ENCODE measurements at regions not wholly inside any gene's neighbourhood (a gene's known extent, or its start where the extent isn't known, plus 50 kb on each side); places are given as distances from the start of the nearest gene placed in this dataset.

DNA sequence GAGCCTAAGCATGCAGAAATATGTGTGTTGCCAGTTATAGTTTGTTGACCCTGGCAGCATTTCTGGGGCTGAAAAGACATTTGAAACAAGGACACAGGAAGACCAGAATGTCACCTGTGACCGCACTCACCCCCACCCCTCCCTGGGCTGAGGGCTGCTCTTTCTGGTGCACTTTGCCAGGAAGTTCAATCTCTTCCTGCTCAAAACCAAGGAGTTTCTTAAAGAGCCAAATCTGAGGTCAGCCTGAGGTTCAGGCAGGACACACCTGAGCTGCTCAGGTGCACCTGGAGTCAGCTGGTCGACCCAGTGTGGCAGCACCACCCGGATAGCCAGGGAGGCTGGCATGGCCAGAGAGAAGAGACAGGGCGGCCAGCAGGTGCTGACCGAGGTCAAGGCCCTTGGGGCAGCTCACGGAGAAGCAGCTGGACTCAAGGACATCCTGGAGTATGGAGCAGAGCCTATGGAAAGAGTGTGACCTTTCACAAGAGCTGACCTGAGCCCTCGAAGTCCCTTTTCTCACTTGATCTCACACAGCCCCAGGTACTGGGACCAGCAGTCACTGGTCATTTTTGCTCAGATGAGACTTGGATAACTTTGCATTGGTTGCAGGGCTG, 376.9 kb upstream of the IRX4 start:
- H3K79me2 ChIP-seq (ENCODE audit: insufficient read depth, low read length), result no peaks in the 10 kb centered on the region
- H3F3A ChIP-seq (ENCODE audit: insufficient read depth), result no peaks in the 10 kb centered on the region
- no peak overlapping the region for H2AFZ ChIP-seq (ENCODE audit: low read depth, low read length, severe bottlenecking)
- H3K27me3 ChIP-seq (ENCODE audit: low read length), result no peaks in the 10 kb centered on the region
- no peaks in the 10 kb centered on the region for H3K9me3 ChIP-seq (ENCODE audit: insufficient read depth, low read length)
- no peaks in the 10 kb centered on the region for H3K9me2 ChIP-seq (replicated peaks; ENCODE audit: insufficient read depth, low read length)
- H3K4me2 ChIP-seq (ENCODE audit: low read depth, low read length, poor library complexity, severe bottlenecking), result no peak overlapping the region
- H3K36me3 ChIP-seq (ENCODE audit: low read length), result no peaks in the 10 kb centered on the region
- TF ChIP-seq, protein P1, sequence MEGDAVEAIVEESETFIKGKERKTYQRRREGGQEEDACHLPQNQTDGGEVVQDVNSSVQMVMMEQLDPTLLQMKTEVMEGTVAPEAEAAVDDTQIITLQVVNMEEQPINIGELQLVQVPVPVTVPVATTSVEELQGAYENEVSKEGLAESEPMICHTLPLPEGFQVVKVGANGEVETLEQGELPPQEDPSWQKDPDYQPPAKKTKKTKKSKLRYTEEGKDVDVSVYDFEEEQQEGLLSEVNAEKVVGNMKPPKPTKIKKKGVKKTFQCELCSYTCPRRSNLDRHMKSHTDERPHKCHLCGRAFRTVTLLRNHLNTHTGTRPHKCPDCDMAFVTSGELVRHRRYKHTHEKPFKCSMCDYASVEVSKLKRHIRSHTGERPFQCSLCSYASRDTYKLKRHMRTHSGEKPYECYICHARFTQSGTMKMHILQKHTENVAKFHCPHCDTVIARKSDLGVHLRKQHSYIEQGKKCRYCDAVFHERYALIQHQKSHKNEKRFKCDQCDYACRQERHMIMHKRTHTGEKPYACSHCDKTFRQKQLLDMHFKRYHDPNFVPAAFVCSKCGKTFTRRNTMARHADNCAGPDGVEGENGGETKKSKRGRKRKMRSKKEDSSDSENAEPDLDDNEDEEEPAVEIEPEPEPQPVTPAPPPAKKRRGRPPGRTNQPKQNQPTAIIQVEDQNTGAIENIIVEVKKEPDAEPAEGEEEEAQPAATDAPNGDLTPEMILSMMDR (IDR thresholded peaks at IDR 0.05; ENCODE audit: insufficient read depth, low read length, poor library complexity, severe bottlenecking), result no peak
- no peak for TF ChIP-seq EZH2phosphoT487 (conservative IDR thresholded peaks at IDR 0.05; ENCODE audit: low read length)
- H3K9ac ChIP-seq (ENCODE audit: low read length), result no peak overlapping the region
- H3K27ac ChIP-seq (ENCODE audit: low read depth, low read length), result no peak overlapping the region
- H3K4me3 ChIP-seq (ENCODE audit: insufficient read depth, low read length, poor library complexity, severe bottlenecking), result no peak overlapping the region
- H4K20me1 ChIP-seq (ENCODE audit: low read depth, low read length), result no peaks in the 10 kb centered on the region

DNA sequence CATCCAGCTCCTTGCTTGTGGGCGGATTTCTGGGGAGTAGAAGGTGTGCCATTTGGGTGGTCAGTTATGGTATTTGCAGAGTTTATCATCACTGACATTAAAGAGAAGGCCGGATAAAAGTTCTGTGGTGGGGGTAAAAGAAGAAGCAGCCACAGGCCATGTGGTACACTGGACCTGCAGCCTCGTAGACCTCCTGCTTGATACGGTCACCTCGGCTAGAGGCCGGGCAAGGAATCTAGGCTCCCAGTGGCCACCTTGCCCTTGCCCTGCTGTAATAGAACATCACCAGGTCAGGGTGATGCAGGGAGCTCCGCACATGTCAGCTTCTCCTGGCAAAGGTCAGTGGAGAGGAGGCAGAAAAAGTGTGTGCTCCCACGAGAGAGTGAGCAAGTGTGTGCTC, 376.1 kb upstream of the IRX4 start:
- no peak overlapping the region for H3K27ac ChIP-seq (ENCODE audit: low read depth, low read length)
- H3K9me2 ChIP-seq (replicated peaks; ENCODE audit: insufficient read depth, low read length), result no peaks in the 10 kb centered on the region
- H3K4me2 ChIP-seq (ENCODE audit: low read depth, low read length, poor library complexity, severe bottlenecking), result no peak overlapping the region
- no peak overlapping the region for H2AFZ ChIP-seq (ENCODE audit: low read depth, low read length, severe bottlenecking)
- no peaks in the 10 kb centered on the region for H4K20me1 ChIP-seq (ENCODE audit: low read depth, low read length)
- H3F3A ChIP-seq (ENCODE audit: insufficient read depth), result no peaks in the 10 kb centered on the region
- no peaks in the 10 kb centered on the region for H3K9me3 ChIP-seq (ENCODE audit: insufficient read depth, low read length)
- no peaks in the 10 kb centered on the region for H3K36me3 ChIP-seq (ENCODE audit: low read length)
- H3K9ac ChIP-seq (ENCODE audit: low read length), result no peak overlapping the region
- no peaks in the 10 kb centered on the region for H3K79me2 ChIP-seq (ENCODE audit: insufficient read depth, low read length)
- H3K4me3 ChIP-seq (ENCODE audit: insufficient read depth, low read length, poor library complexity, severe bottlenecking), result no peak overlapping the region
- no peaks in the 10 kb centered on the region for H3K27me3 ChIP-seq (ENCODE audit: low read length)
- TF ChIP-seq EZH2phosphoT487 (conservative IDR thresholded peaks at IDR 0.05; ENCODE audit: low read length), result no peak
- TF ChIP-seq, protein P1 (IDR thresholded peaks at IDR 0.05; ENCODE audit: insufficient read depth, low read length, poor library complexity, severe bottlenecking), result no peak

DNA sequence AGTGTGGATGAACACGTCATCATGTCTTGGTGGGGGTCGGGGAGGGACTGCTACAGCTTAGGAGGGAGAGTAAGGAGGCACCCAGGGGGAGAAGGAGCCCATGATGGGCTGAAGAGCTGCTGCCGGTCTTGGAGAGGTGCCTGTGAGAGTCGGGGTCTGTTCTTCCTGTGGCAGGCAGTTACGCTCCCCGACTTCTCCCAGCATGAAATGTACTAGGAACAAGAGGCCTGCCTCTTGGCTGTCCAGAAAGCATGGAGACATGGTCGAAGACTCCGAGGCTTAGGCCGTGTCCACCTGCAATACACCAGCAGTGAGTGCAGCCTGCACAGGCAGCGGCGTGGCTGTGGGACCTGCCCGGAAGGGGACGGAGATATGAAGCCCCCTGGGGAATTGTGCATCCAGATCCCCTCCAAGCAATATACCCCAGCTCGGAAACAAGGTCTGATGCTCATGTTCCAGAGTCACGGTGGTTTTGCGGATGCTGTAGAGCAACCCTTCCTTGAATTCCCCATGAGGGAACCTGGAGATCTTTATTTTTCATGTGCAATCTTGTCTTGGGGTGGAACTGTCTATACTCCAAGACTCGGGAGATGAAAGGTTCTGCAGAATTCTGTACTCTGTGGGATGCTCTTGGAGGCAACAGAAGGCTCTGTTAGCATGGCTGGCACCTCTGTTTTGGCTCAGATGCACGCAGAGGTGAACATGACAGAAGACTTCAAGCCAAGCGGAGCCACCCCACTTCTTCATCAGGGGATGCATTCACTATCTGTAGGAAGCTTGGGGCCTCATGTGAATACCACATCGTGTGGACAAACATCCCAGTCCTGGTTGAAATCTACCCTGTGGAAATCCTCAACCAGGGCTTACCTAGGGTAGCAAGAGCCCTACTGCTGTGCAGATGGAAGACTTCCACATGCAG, 374.9 kb upstream of the IRX4 start:
- Histone ChIP-seq H3K79me2 (ENCODE audit: insufficient read depth, low read length) (no peaks in the 10 kb centered on the region), H3F3A (ENCODE audit: insufficient read depth) (no peaks in the 10 kb centered on the region), H2AFZ (ENCODE audit: low read depth, low read length, severe bottlenecking) (no peak overlapping the region), H3K4me2 (ENCODE audit: low read depth, low read length, poor library complexity, severe bottlenecking) (no peak overlapping the region), H3K9me2 (replicated peaks; ENCODE audit: insufficient read depth, low read length) (no peaks in the 10 kb centered on the region), H3K27ac (ENCODE audit: low read depth, low read length) (no peak overlapping the region), H3K9me3 (ENCODE audit: insufficient read depth, low read length) (no peaks in the 10 kb centered on the region), H3K27me3 (ENCODE audit: low read length) (no peaks in the 10 kb centered on the region), H3K9ac (ENCODE audit: low read length) (no peak overlapping the region), H4K20me1 (ENCODE audit: low read depth, low read length) (no peaks in the 10 kb centered on the region), H3K36me3 (ENCODE audit: low read length) (no peaks in the 10 kb centered on the region), H3K4me3 (ENCODE audit: insufficient read depth, low read length, poor library complexity, severe bottlenecking) (no peak overlapping the region)
- no peak for TF ChIP-seq EZH2phosphoT487 (conservative IDR thresholded peaks at IDR 0.05; ENCODE audit: low read length)
- TF ChIP-seq, protein P1 (IDR thresholded peaks at IDR 0.05; ENCODE audit: insufficient read depth, low read length, poor library complexity, severe bottlenecking), result no peak
